A673 (cell line): ENCODE measurements at regions not wholly inside any gene's neighbourhood (a gene's known extent, or its start where the extent isn't known, plus 50 kb on each side); places are given as distances from the start of the nearest gene placed in this dataset.

Experiments
- EZH2 ChIP-seq: fragments of 200-600 bp; sonication (generic); IDR thresholded peaks from 2 replicates; pipeline ENCODE4 v1.6.1; 2017; ENCODE audit warnings: borderline replicate concordance, low read depth, mild to moderate bottlenecking, mixed read lengths, antibody characterized with exemption, low read length; ENCODE audit not compliant: poor library complexity, severe bottlenecking
- TF ChIP-seq, protein P1 (sequence below): fragments of 300-800, 200-600 bp; sonication (generic); conservative IDR thresholded peaks from 2 replicates; pipeline ENCODE4 v1.5.1; 2017; ENCODE audit warnings: low read depth, mild to moderate bottlenecking, antibody characterized with exemption, low read length, moderate library complexity, mixed read lengths

DNA sequence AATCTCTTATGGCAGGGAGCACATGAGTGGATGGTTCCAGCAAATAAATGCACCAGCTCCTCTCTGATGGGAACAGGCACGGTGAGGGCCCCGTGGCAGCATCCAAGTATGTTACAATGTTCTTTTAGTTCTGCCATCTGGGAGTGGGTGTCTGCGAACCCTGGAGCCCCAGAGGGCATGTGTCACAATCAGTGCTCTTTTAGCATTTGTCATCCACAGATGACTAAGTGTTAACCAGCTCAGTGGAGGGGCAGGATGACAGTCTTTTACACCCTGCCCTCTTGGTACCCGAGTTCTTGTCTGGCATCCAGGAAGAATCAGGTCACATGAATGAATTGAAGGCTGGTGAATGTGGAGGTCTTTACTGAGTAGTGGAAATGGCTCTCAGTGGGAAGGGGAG, 560.4 kb upstream of the FLRT2 start:
- TF ChIP-seq, protein P1, sequence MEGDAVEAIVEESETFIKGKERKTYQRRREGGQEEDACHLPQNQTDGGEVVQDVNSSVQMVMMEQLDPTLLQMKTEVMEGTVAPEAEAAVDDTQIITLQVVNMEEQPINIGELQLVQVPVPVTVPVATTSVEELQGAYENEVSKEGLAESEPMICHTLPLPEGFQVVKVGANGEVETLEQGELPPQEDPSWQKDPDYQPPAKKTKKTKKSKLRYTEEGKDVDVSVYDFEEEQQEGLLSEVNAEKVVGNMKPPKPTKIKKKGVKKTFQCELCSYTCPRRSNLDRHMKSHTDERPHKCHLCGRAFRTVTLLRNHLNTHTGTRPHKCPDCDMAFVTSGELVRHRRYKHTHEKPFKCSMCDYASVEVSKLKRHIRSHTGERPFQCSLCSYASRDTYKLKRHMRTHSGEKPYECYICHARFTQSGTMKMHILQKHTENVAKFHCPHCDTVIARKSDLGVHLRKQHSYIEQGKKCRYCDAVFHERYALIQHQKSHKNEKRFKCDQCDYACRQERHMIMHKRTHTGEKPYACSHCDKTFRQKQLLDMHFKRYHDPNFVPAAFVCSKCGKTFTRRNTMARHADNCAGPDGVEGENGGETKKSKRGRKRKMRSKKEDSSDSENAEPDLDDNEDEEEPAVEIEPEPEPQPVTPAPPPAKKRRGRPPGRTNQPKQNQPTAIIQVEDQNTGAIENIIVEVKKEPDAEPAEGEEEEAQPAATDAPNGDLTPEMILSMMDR, result no peak
- TF ChIP-seq EZH2, result no peak
